H1 (cell line): ENCODE measurements at regions not wholly inside any gene's neighbourhood (a gene's known extent, or its start where the extent isn't known, plus 50 kb on each side); places are given as distances from the start of the nearest gene placed in this dataset.

Experiments
- EGR1 ChIP-seq: IDR thresholded peaks from 2 replicates; pipeline ENCODE4 v1.6.1; 2011; ENCODE audit warnings: low read depth, low read length, borderline replicate concordance
- EP300 ChIP-seq, 2 experiments: IDR thresholded peaks; 1 replicate in 1 of 2; 2 replicates in 1 of 2; pipeline ENCODE4 v1.6.1; 2011 to 2012; ENCODE audit warnings: low read depth in 2 of 2, low read length in 2 of 2, mild to moderate bottlenecking in 2 of 2, borderline replicate concordance in 1 of 2, inconsistent platforms in 1 of 2, moderate library complexity in 1 of 2
- GTF2F1 ChIP-seq: IDR thresholded peaks from 2 replicates; pipeline ENCODE4 v1.6.1; 2012; ENCODE audit warnings: low read depth, low read length, improper control_type of control experiment, borderline replicate concordance

GRCh38 chr2:67938053-67938452 lies 124.8 kb downstream of the C1D start:
- TF ChIP-seq GTF2F1 (no peak), EP300 (IDR thresholded peaks at IDR 0.05; ENCODE audit: borderline replicate concordance in 1 of 2, low read depth in 2 of 2, low read length in 2 of 2) (no peak), EGR1 (no peak)
